NB4 (cell line): ENCODE measurements at regions not wholly inside any gene's neighbourhood (a gene's known extent, or its start where the extent isn't known, plus 50 kb on each side); places are given as distances from the start of the nearest gene placed in this dataset.

Source experiments
- POLR2A ChIP-seq: IDR thresholded peaks from 2 replicates; pipeline ENCODE4 v1.6.1; 2011; ENCODE audit warnings: mild to moderate bottlenecking; ENCODE audit not compliant: insufficient read length; ENCODE audit errors: extremely low read depth
- TF ChIP-seq, protein P1 (sequence below): IDR thresholded peaks from one replicate; pipeline ENCODE4 v1.5.1; 2012; ENCODE audit warnings: low read depth, low read length

DNA sequence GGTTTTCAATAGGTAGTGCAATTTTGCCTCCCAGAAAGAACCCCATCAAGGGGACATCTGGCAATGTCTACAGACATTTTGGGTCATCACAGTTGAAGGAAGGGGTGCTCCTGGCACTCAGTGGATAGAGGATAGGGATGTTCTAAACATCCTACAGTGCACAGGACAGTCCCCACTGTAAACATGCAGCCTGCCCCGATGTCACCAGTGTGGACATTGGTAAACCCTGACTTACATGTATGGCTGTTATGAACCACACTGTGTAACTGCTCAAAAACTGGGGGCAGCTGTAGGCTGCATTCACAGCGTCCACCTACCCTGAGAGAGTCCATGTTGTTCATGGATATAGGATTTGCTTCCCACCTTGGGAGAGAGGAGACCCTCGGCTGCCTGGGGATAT lies 79.3 kb upstream of the FOXQ1 start:
- TF ChIP-seq, protein P1, sequence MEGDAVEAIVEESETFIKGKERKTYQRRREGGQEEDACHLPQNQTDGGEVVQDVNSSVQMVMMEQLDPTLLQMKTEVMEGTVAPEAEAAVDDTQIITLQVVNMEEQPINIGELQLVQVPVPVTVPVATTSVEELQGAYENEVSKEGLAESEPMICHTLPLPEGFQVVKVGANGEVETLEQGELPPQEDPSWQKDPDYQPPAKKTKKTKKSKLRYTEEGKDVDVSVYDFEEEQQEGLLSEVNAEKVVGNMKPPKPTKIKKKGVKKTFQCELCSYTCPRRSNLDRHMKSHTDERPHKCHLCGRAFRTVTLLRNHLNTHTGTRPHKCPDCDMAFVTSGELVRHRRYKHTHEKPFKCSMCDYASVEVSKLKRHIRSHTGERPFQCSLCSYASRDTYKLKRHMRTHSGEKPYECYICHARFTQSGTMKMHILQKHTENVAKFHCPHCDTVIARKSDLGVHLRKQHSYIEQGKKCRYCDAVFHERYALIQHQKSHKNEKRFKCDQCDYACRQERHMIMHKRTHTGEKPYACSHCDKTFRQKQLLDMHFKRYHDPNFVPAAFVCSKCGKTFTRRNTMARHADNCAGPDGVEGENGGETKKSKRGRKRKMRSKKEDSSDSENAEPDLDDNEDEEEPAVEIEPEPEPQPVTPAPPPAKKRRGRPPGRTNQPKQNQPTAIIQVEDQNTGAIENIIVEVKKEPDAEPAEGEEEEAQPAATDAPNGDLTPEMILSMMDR: no peak
- no peak for TF ChIP-seq POLR2A
